ENCODE measurements at regions not wholly inside any gene's neighbourhood (a gene's known extent, or its start where the extent isn't known, plus 50 kb on each side); places are given as distances from the start of the nearest gene placed in this dataset.
"Not testable (repeated sequence)": the region's sequence is repeated elsewhere in the genome, so short reads cannot be mapped to it uniquely, and the experiment has no call there.

- TF ChIP-seq EZH2 (IDR thresholded peaks at IDR 0.05; ENCODE audit: borderline replicate concordance, low read length); CTCF (conservative IDR thresholded peaks at IDR 0.05 in 1 of 2, IDR thresholded peaks at IDR 0.05 in 1 of 2; ENCODE audit: extremely low read depth in 1 of 2, insufficient read depth in 1 of 2, low read depth in 1 of 2, low read length in 2 of 2): not testable (repeated sequence)
These were observed 59.2 kb upstream of the PPIAL4F start for GRCh38 chr1:144533480-144533879.

All from mammary epithelial cell (primary cell).